Neural cell (in vitro differentiated cells): ENCODE measurements at regions not wholly inside any gene's neighbourhood (a gene's known extent, or its start where the extent isn't known, plus 50 kb on each side); places are given as distances from the start of the nearest gene placed in this dataset.

ENCODE experiments used
- H2AFZ ChIP-seq: fragments of 200-600, 300-800 bp; sonication (generic), shearing (Covaris generic); 2 replicates; pipeline ENCODE4 v1.6.0; 2014; ENCODE audit warnings: low read depth, mild to moderate bottlenecking, antibody characterized with exemption, low read length, moderate library complexity
- H3F3A ChIP-seq: fragments of 200-600 bp; shearing (Covaris generic); 2 replicates; pipeline ENCODE4 v1.6.1; 2016; ENCODE audit warnings: mild to moderate bottlenecking, moderate library complexity, mixed read lengths, antibody characterized with exemption, low read length; ENCODE audit not compliant: insufficient read depth, poor library complexity, severe bottlenecking
- H3K27ac ChIP-seq: fragments of 200-600, 300-800 bp; sonication (generic), shearing (Covaris generic); 2 replicates; pipeline ENCODE4 v1.5.1; 2014; ENCODE audit warnings: mild to moderate bottlenecking, low read length, moderate library complexity
- H3K27me3 ChIP-seq: fragments of 300-800, 200-600 bp; sonication (generic), shearing (Covaris generic); 2 replicates; pipeline ENCODE4 v1.6.0; 2014; ENCODE audit warnings: mild to moderate bottlenecking, low read depth, low read length, moderate library complexity; ENCODE audit not compliant: insufficient read depth
- H3K36me3 ChIP-seq: fragments of 300-800, 200-600 bp; sonication (generic), shearing (Covaris generic); 2 replicates; pipeline ENCODE4 v1.5.1; 2014; ENCODE audit warnings: mild to moderate bottlenecking, antibody characterized with exemption, low read length, moderate library complexity; ENCODE audit not compliant: insufficient read depth
- H3K4me2 ChIP-seq: fragments of 300-800, 200-600 bp; sonication (generic), shearing (Covaris generic); 2 replicates; pipeline ENCODE4 v1.6.0; 2014; ENCODE audit warnings: mild to moderate bottlenecking, low read length
- H3K4me3 ChIP-seq: fragments of 300-800, 200-600 bp; sonication (generic), shearing (Covaris generic); 2 replicates; pipeline ENCODE4 v1.5.1; 2014; ENCODE audit warnings: mild to moderate bottlenecking, low read length, moderate library complexity
- H3K79me2 ChIP-seq: fragments of 200-600 bp; shearing (Covaris generic); replicated peaks from 2 replicates; pipeline ENCODE4 v1.6.0; 2014; ENCODE audit warnings: mild to moderate bottlenecking, low read length, moderate library complexity; ENCODE audit not compliant: insufficient read depth
- H3K9ac ChIP-seq: fragments of 300-800, 200-600 bp; sonication (generic), shearing (Covaris generic); 2 replicates; pipeline ENCODE4 v1.6.1; 2016; ENCODE audit warnings: mild to moderate bottlenecking, low read length, mixed read lengths
- H3K9me2 ChIP-seq: fragments of 200-600 bp; shearing (Covaris generic); 2 replicates; pipeline ENCODE4 v1.6.1; 2016; ENCODE audit warnings: mild to moderate bottlenecking, low read length, mixed read lengths; ENCODE audit not compliant: insufficient read depth
- H3K9me3 ChIP-seq: fragments of 200-600, 300-800 bp; sonication (generic), shearing (Covaris generic); 2 replicates; pipeline ENCODE4 v1.6.1; 2016; ENCODE audit warnings: mild to moderate bottlenecking, mixed run types, low read length, moderate library complexity, mixed read lengths
- H4K20me1 ChIP-seq: fragments of 200-600 bp; shearing (Covaris generic); 2 replicates; pipeline ENCODE4 v1.6.1; 2016; ENCODE audit warnings: mild to moderate bottlenecking, mixed run types; ENCODE audit not compliant: insufficient read depth
- CTCF ChIP-seq: fragments of 450-650 bp; IDR thresholded peaks from 2 replicates; pipeline ENCODE4 v1.5.1; 2014; ENCODE audit warnings: antibody characterized with exemption, mild to moderate bottlenecking, moderate library complexity; ENCODE audit not compliant: poor library complexity, severe bottlenecking
- EP300 ChIP-seq: fragments of 450-650 bp; conservative IDR thresholded peaks from 2 replicates; pipeline ENCODE4 v1.6.1; 2014; ENCODE audit warnings: antibody characterized with exemption, mild to moderate bottlenecking, moderate library complexity; ENCODE audit not compliant: poor library complexity, severe bottlenecking
- EZH2 ChIP-seq: fragments of 200-600, 300-800 bp; shearing (Covaris generic), sonication (generic); IDR thresholded peaks from 2 replicates; pipeline ENCODE4 v1.6.1; 2014; ENCODE audit warnings: antibody characterized with exemption, low read length, borderline replicate concordance, mild to moderate bottlenecking; ENCODE audit not compliant: insufficient read depth, poor library complexity, severe bottlenecking
- MXI1 ChIP-seq: fragments of 450-650 bp; conservative IDR thresholded peaks from 2 replicates; pipeline ENCODE4 v1.6.1; 2014; ENCODE audit warnings: antibody characterized with exemption, mild to moderate bottlenecking; ENCODE audit not compliant: poor library complexity, severe bottlenecking
- POLR2AphosphoS5 ChIP-seq: IDR thresholded peaks from 2 replicates; pipeline ENCODE4 v1.6.1; 2012
- RAD21 ChIP-seq: fragments of 450-650 bp; conservative IDR thresholded peaks from 2 replicates; pipeline ENCODE4 v1.6.1; 2014; ENCODE audit warnings: antibody characterized with exemption, mild to moderate bottlenecking, moderate library complexity
- REST ChIP-seq: IDR thresholded peaks from 2 replicates; pipeline ENCODE4 v1.6.1; 2012; ENCODE audit warnings: borderline replicate concordance
- SMC3 ChIP-seq: fragments of 450-650 bp; conservative IDR thresholded peaks from 2 replicates; pipeline ENCODE4 v1.6.1; 2014; ENCODE audit warnings: antibody characterized with exemption, mild to moderate bottlenecking, moderate library complexity; ENCODE audit not compliant: poor library complexity
- TAF1 ChIP-seq: IDR thresholded peaks from 2 replicates; pipeline ENCODE4 v1.6.1; 2012; ENCODE audit warnings: low read depth

DNA sequence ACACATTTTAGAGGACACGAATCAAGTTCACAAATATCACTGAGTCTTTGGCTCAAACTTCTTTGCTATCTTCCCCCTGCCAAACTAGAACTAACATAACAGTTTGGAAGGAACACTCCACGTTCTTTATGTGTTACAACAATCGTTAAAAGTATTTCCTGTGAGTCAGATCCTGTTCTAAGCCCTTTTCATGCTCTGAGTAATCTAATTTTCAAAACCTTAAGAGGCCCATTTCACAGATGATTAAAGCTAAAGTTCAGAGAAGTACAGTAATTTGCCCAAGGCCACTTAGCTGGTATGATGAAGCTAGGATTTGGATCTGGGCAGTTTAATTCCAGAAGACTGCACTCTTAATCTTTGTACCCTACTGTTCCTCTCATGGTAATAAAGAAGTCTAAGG is 854.4 kb upstream of the INTU start:
- Histone ChIP-seq H3K36me3 (no peaks in the 10 kb centered on the region), H3K79me2 (no peaks in the 10 kb centered on the region), H2AFZ (no peak overlapping the region), H3K9me2 (no peaks in the 10 kb centered on the region), H3K27ac (no peak overlapping the region), H3K9me3 (no peaks in the 10 kb centered on the region), H3K27me3 (no peaks in the 10 kb centered on the region), H3K4me2 (no peak overlapping the region), H3F3A (no peaks in the 10 kb centered on the region), H3K9ac (no peak overlapping the region), H3K4me3 (no peak overlapping the region), H4K20me1 (no peaks in the 10 kb centered on the region)
- TF ChIP-seq EP300, result no peak
- no peak for TF ChIP-seq CTCF
- no peak for TF ChIP-seq SMC3
- no peak for TF ChIP-seq REST
- TF ChIP-seq POLR2AphosphoS5, result no peak
- TF ChIP-seq TAF1, result no peak
- no peak for TF ChIP-seq RAD21
- TF ChIP-seq MXI1, result no peak
- TF ChIP-seq EZH2, result no peak

DNA sequence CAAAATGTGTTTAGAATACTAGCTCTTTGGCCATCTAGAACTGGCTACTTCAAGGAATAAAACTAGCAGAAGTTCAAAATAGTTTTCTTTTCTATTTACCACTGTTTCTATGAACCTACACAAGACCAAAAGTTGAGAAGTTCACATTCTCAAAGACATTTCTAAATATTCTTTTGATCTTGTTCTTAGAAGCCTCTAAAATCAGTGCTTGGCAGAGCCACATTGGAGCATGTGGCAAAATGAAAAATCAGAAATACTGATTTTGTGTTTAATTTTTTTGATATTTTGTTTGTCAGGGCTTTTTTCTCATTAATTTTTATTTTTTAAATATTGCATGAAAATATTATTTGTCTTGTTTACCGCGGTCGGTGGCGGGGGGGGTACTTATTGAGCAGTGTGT is 853.8 kb upstream of the INTU start:
- H3K9me3 ChIP-seq, result no peaks in the 10 kb centered on the region
- H3K79me2 ChIP-seq, result no peaks in the 10 kb centered on the region
- no peaks in the 10 kb centered on the region for H3K9me2 ChIP-seq
- H2AFZ ChIP-seq, result no peak overlapping the region
- H3K9ac ChIP-seq, result no peak overlapping the region
- no peak overlapping the region for H3K4me3 ChIP-seq
- H3K27ac ChIP-seq, result no peak overlapping the region
- TF ChIP-seq EZH2 (no peak), SMC3 (no peak), RAD21 (no peak), REST (no peak)
- no peak overlapping the region for H3K4me2 ChIP-seq
- H3F3A ChIP-seq, result no peaks in the 10 kb centered on the region
- H3K27me3 ChIP-seq, result no peaks in the 10 kb centered on the region
- H3K36me3 ChIP-seq, result no peaks in the 10 kb centered on the region
- H4K20me1 ChIP-seq, result no peaks in the 10 kb centered on the region
